ENCODE measurements at regions not wholly inside any gene's neighbourhood (a gene's known extent, or its start where the extent isn't known, plus 50 kb on each side); places are given as distances from the start of the nearest gene placed in this dataset.

- TF ChIP-seq, protein P1, sequence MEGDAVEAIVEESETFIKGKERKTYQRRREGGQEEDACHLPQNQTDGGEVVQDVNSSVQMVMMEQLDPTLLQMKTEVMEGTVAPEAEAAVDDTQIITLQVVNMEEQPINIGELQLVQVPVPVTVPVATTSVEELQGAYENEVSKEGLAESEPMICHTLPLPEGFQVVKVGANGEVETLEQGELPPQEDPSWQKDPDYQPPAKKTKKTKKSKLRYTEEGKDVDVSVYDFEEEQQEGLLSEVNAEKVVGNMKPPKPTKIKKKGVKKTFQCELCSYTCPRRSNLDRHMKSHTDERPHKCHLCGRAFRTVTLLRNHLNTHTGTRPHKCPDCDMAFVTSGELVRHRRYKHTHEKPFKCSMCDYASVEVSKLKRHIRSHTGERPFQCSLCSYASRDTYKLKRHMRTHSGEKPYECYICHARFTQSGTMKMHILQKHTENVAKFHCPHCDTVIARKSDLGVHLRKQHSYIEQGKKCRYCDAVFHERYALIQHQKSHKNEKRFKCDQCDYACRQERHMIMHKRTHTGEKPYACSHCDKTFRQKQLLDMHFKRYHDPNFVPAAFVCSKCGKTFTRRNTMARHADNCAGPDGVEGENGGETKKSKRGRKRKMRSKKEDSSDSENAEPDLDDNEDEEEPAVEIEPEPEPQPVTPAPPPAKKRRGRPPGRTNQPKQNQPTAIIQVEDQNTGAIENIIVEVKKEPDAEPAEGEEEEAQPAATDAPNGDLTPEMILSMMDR (IDR thresholded peaks at IDR 0.05; ENCODE audit: extremely low read depth, insufficient read depth, missing control alignments) = no peak
- in situ Hi-C loops (cut with MboI; ENCODE audit: low pct_unique_long_range_greater_than_20kb, low sequenced_read_pairs, unreplicated experiment) = no loop called here
- no peak for DNase-seq (ENCODE audit: low spot score)
Measured at GRCh38 chr5:106877881-106878280, 792.9 kb downstream of the EFNA5 start.

DNA sequence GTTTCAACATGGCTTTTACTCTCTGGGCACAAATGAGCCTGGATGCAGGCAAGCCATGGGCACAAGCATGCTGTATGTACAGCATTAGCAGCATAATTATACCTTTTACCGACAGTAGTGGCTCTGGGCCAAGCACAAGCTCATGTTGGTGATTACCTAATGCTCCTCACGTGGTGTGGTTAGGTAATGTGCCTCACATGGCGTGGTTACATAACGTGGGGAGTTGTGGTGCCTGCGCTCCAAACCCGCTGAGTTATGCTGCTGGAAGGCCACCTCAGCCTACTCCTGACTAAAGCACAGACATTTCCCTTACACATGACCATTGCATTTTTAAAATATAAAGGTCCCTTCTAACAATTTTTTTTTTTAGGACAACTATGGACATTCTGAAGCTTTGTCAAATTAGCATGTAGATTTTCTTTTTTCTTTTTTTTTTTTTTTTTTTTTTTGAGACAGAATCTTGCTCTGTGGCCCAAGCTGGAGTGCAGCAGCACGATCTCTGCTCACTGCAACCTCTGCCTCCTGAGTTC, 794.0 kb downstream of the EFNA5 start:
- in situ Hi-C loops (cut with MboI; ENCODE audit: low pct_unique_long_range_greater_than_20kb, low sequenced_read_pairs, unreplicated experiment) = no loop called here
- TF ChIP-seq, protein P1 (IDR thresholded peaks at IDR 0.05; ENCODE audit: extremely low read depth, insufficient read depth, missing control alignments) = no peak
- no peak for DNase-seq (ENCODE audit: low spot score)

GRCh38 chr5:106876298-106876622, 794.5 kb downstream of the EFNA5 start:
- TF ChIP-seq, protein P1 (IDR thresholded peaks at IDR 0.05; ENCODE audit: extremely low read depth, insufficient read depth, missing control alignments) = no peak
- in situ Hi-C loops (cut with MboI; ENCODE audit: low pct_unique_long_range_greater_than_20kb, low sequenced_read_pairs, unreplicated experiment) = no loop called here
- no peak for DNase-seq (ENCODE audit: low spot score)

DNA sequence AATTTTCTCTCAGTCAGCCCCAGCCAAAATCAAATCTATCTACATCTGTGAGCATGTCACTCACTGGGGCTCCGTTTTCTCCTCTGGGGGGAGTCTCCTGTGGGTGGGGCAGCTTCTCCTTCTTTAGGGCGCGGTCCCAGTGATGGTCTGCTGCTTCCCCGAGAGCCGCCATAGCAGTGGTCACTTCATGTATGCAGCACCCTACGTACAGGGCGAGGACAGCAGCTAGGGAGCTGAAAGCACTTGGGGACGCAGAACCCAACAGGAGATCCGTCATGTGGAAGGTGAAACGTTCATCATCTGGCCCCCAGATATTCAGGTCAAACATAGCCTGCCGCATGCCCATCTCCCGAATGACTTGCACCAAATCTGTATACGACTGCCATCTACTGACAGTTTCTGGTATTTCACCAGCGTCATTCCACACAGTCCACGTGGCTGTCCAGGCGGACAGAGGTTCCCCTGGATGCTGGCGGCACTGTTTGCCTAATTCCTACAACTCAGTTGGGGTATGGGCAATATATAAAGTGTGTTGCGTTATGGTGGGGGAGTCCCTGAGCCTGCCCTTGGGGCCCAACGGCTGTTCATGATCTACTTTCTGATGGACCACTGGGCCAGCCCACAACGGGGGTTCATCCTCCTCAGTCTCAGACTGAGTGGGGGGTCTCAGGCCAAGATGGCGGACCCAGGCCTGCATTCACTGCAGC, 795.0 kb downstream of the EFNA5 start:
- TF ChIP-seq, protein P1 (IDR thresholded peaks at IDR 0.05; ENCODE audit: extremely low read depth, insufficient read depth, missing control alignments) = peak; percentile 68
- peak; percentile 20 for DNase-seq (ENCODE audit: low spot score)
- in situ Hi-C loops (cut with MboI; ENCODE audit: low pct_unique_long_range_greater_than_20kb, low sequenced_read_pairs, unreplicated experiment) = no loop called here

DNA sequence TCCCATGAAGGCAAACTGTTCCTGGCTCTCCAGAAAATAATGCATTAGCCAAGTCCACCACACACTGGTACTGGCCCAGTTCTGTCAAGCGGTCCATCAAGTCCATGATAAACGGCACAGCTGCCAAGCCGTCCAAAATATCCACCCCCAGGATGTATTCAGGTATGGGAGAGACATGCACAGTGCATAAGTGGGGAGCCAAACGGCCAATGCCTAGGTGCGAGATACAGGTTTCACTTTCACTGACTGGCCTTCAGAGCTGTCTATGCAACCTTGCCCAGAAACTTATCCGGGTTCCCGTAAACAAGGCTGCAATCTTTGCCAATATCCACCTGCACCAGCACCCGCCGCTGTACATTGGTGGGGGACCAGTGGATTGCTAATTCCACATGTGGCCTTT, 795.8 kb downstream of the EFNA5 start:
- TF ChIP-seq, protein P1 (IDR thresholded peaks at IDR 0.05; ENCODE audit: extremely low read depth, insufficient read depth, missing control alignments) = no peak
- no peak for DNase-seq (ENCODE audit: low spot score)
- in situ Hi-C loops (cut with MboI; ENCODE audit: low pct_unique_long_range_greater_than_20kb, low sequenced_read_pairs, unreplicated experiment) = no loop called here

DNA sequence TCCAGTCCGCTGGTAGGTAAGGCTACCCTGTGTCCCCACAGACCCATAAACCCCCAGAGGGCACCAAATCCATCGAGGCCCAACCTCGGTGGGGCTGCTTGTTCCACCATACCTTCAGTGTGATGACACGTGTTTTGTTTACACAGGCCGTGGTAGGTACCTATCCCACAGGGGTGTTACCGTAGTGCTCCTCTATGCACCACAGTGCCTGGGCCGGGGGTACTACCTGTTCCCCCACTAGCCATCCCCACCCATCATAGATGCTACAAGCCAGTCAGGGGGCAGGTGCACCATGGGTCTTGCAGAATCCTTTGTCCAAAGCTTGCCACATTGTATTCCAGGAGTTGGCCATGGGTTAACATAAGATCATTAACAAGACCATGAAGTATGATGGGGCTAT, 796.2 kb downstream of the EFNA5 start:
- in situ Hi-C loops (cut with MboI; ENCODE audit: low pct_unique_long_range_greater_than_20kb, low sequenced_read_pairs, unreplicated experiment) = no loop called here
- no peak for DNase-seq (ENCODE audit: low spot score)
- TF ChIP-seq, protein P1 (IDR thresholded peaks at IDR 0.05; ENCODE audit: extremely low read depth, insufficient read depth, missing control alignments) = no peak
